ENCODE measurements at regions not wholly inside any gene's neighbourhood (a gene's known extent, or its start where the extent isn't known, plus 50 kb on each side); places are given as distances from the start of the nearest gene placed in this dataset.

GRCh38 chr5:98631311-98632054, 142.0 kb upstream of the RGMB start:
- TF ChIP-seq POLR2A (IDR thresholded peaks at IDR 0.05), result no peak
- no peak for TF ChIP-seq CTCF (IDR thresholded peaks at IDR 0.05)

All from uterus (tissue), 2 donors.